HG03460 (cell line): ENCODE measurements at regions not wholly inside any gene's neighbourhood (a gene's known extent, or its start where the extent isn't known, plus 50 kb on each side); places are given as distances from the start of the nearest gene placed in this dataset.

Experiments
- ATAC-seq: cut with Tn5 transposase; IDR thresholded peaks from one replicate; pipeline ENCODE4 v1.9.1; 2021; ENCODE audit not compliant: unreplicated experiment

DNA sequence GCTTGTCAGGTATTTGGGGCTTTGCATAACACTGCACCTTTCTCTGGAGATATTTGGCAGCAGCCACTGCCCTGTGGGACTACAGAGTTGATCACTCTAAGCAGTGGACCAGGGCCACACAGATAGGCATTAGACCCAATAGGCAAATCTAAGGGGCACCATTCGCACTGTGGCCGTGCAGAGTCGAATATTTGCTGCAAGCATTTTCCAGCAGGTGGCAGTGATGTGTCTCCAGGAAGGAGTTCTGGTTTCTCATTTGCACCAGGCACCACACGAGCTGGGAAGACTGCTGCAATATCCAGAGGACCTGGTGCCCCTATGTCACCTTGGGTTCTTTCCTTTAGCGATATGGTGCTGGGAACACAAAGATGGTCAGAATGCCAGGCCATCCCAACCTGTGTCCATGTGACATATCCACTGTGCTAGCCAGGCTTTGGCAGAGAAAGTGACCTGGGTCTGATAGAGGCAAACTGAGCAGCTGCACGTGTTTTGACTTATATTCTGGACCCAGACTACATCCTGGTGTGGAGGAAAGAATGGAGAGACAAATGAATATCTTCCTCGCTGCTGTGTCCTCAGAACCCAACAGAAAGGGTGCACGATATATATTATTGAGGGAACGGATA is 318.7 kb downstream of the BUD13 start:
- ATAC-seq, result no peak

DNA sequence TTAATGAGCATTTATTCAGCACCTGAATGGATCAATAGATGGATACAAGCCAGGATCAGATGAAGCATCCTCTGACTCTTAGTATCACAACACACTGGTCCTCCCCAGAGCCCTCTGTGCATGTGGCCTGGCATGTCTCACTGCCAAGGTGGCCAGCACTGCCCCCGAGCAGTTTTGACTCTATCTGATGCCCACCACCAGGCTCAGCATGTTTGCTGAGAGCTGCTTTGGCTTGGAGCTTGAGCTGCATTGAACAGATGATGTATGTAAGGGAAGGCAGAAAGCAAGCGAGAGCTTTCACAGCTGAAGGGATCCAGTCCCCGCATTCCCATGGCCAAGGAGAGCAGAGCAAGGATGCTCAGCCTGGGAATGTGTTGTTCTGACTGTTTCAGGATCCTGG is 320.3 kb downstream of the BUD13 start:
- no peak for ATAC-seq

DNA sequence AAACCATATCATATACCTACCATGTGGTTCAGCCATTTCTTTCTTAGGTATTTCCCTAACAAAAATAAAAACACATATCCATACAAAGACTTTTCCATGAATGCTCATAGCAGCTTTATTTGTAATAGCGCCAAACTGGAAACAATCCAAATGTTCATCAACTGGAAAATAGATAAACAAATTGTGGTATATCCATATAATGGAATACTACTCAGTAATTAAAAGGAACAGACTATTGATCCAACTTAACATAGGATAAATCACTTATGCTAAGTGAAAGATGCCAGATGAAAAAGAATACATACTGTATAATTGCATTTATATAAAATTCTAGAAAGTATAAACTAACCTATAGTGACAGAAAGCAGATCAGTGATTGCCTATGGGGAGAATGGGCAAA is 323.3 kb downstream of the BUD13 start:
- no peak for ATAC-seq

DNA sequence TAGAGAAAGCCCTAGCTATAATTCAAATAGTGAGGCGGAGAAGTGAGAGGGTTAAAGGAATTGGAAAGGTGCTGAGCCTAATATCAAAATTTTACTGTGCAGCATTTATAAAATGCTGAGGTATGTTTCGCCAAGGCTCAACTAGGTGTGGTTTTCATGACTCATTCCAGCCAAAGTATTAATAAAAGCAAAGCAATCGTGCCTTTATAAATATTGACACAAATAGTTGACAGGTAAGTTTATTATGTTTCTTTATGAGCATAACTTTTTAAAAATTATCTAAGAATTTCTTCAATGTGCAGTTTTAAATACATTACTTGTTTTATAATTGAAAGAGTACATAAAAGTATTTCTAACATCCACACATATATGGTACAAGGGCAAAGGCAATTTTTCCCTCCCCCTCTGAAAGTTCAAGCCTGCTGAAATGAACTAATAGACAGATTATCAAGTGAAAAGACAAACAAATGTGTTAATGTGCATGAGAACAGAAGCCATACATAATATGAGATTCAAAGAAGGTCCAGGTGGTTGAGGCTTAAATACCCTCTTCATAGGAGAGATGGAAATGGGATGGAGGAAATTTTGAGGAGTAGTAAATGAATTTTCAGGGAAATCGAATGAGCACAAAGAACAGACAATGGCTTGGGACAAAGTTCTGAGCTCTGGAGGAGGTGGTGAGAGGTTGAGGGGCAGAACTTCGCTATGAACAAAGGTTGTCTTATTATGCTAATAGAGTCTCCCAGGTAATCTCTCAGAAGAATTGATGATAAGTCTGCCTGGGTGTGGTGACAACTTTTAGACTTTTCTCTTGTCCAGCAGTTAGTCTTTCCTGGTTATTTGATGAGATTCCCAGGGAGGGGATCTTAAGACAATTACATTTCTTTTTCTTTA is 326.5 kb downstream of the BUD13 start:
- ATAC-seq, result no peak

DNA sequence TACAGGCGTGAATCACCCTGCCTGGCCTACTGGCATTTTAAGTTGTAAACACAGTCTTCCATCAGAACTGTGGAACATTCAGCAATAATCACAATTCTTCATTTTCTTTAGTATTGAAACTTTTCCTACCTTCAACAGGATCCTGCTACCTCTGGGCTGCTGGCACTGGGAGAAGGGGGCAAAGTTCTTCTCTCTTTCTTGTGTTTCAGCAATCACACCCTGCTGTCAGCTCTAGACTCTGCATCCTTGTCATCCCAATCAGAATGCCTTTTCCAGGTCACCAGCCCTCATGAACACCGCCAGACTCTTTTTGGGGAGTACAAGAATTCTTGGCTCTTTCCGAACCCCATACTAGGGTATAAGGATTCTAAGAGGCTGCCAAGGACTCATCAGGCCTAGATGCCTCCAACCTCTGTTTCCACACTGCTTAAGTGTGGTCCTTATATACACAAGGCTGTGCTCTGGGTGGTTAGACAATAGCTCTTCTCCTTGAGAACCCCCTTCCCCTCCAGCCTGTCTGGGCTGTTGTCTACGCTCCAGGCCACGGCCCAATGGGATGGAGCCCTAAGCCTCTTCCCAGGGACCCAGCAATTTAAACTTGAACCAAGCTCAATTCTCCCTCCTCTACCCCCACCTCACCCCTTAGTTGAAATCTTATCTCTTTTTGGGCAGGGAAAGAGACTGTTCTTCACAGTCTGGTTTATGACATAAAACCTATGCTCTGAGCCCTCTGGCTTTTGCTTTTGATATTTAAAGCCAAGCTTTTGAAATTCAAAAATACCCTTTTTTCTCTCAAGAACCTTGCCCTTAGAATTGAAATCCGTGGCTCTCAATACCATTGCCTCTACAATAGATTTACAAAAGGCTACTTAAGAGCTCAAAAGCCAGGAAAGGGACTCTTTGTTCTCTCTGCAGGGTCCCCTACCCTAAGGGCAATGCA is 327.4 kb downstream of the BUD13 start:
- ATAC-seq, result no peak

DNA sequence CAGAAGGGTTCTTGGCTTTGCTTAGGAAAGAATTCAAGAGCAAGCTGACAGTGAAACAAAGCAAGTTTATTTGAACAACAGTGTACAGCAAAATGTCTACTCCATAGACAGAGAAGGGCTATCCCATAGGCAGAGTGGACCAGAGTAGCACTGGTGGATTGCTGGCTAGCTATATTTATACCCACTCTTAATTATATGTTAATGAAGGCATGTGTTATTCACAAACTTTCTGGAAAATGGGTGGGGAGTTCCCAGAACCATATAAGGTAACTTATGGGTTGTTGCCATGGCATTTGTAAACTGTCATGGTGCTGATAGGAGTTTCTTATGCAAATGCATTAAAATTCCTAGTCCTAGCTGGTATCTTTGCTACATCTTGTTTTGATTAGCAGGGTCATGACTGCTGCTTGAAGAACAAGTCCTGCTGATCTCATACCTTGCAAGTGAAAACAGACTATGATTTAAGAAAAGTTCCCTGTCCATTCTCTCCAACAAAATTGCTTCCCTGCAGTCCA is 330.5 kb downstream of the BUD13 start:
- no peak for ATAC-seq

DNA sequence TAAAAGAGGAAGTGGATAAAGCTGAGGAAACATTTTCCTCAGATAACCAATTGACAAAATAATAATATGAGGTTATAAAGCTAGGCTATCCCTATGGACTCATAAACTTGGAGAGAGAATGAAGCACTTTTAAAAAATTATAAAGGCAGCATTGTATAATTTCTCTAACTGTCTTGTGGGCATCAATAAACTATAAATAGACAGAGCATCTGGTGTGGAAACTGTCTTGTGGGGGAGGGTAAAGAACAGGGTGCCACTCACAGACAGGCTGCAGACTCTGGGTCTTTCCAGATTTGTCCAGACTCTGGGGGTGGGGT is 333.5 kb downstream of the BUD13 start:
- no peak for ATAC-seq

DNA sequence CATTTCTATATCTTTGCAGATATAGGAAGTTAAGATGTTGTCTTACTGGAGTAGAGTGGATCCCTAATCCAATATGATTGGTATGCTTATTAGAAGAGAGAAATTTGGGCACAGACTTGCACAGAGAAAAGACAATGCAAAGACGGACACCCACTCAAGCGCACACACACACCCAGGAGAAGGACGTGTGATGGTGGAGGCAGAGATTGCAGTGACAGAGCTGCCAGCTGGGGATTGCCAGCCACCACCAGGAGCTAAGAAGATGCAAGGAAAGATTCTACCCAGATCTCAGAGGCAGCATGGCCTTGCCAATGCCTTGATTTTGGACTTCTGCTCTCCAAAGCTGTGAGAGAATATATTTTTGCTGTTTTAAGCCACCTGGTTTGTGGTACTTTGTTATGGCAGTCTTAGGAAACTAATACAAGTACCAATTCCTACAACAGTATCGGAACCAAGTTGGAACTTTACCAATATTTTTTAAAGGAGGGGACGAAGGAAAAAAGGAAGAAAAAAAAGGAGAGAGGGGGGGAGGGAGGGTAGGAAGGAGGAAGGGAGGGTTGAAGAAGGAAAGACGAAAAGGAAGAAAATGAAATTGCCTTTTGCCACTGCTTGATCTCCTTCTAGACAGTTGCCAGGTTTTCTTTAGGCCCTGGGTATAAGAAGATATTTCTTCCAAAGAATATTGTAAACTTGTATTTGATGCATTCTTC is 334.0 kb downstream of the BUD13 start:
- no peak for ATAC-seq

DNA sequence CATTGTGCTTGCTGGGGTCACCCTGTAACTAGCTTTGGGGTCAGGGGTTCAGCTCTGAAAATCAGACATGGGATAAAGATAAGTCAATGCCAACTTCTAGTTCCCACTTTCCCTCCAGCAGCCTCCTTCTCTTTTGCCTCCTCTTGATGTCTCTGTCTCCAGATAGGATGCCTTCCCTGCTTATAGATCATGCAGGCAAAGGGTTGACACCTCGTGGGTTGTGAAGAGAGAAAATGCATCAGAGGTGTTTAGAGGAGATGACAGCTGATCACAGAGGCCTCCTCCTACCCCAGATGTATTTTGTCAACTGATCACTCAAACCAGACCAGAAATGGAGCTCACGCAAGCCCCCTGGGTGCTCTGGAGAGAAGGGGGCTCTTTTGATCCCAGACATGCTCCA is 337.8 kb downstream of the BUD13 start:
- ATAC-seq, result no peak

DNA sequence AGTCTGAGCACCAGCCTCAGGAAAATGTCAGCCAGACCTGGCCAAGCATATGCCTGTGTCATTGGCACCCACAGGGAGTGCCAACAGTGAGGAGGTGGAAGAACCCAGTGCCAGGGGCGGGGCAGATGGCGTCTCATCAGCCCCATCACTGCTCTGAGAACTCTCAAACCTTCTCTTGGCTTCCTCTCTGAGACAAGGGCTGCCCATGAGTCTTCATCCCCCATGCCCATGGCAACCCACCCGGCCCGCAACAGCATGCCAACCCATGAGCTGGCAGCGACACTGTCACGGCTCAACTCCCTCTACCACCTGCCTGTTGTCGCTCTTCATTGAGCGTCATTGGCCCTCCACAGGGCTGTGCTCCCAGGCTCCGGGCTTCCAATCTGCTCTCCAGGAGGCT is 340.5 kb downstream of the BUD13 start:
- no peak for ATAC-seq

DNA sequence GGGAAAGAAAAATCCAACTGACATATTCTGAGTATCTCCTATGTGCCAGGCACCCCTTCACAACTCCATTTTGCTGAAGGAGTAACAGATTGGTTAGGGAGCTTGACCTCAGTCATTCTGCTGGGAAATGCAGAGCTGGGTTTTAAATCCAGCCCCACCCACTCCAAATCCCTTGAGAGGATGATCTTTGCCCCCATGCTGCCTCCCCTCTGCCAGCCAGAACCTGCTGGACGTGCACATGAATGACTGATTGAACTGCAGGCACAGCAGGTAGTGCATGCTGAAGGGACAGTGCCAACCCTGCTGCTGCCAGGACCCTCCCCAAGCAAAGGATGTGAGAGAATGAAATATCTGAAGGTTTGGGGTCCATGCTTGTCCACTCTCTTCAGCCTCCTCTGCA is 340.9 kb downstream of the BUD13 start:
- no peak for ATAC-seq

DNA sequence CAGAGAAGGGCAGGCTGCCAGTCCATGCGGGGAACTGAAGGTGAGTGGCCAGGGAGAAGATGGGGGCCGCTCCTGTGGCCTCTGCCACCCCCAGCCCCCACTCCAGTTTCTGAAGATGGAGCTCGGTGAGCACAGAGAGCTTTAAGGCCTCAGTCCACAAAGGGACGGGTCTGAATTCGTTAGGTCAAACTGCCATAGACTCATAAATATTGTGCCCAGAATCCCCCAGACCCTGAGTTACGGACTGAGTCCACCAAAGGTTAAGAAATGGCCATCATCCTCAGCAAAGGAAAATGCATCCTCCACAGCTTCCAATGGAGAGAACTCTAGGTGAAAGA is 344.2 kb downstream of the BUD13 start:
- no peak for ATAC-seq

DNA sequence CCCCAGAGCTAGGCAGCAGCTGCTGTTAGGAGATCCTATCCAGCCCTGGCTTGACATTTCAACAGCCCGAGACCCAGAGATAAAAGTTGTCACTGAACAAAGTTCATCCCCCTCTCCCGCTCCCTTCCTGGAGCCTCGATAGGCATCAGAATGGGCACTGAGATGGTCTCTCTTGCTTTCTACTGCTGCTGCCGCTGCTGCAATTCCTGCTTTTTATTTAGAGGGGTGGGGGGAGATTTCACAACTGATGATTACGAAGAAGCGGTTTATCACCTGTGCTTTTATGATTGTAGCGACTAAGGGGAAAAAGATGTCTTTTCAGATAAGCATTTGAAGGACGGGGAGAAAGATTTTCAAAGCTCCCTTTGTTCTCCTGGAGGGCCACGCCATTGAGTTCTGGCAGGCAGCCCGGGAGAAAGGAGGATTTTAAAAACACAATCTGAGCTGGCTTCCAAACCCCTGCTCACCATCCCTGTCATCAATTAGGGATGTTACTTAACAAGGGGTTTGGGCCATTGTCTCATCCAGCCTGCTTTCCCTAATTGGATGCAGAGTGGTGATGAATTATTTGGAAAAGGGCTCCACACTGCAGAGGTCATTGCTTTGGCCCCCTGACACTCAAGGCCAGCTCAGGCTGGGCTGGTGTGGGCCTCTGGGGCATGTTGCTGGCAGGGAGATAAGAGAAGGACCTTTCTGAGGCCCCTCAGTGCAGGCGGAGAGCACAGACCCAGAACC is 344.7 kb downstream of the BUD13 start:
- no peak for ATAC-seq

DNA sequence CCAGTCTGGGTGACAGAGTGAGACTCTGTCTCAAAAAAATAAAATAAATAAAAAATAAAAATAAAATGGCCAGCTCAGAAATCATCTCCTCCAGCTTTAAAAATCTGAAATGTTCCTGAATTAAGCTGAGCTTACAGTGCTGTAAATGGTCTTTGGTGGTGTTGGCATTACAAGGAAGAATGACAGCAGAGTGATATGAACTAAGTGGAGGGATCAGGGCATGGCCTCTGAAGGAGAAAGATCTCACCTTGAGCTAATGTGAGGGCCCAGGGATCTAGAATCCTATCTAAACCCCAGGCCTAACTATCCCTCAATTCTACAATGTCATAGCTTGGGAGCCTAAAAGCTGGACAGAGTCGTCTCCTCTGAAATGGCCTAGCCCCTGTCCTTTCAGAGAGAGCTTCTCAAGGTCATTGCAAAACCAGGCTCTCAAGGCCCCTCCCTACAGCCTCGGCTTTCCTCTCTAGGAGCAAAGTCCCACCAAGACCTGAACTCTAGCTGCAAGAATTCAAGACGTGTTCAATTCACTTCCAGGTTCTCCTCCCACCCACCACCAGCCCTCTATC is 345.4 kb downstream of the BUD13 start:
- no peak for ATAC-seq

DNA sequence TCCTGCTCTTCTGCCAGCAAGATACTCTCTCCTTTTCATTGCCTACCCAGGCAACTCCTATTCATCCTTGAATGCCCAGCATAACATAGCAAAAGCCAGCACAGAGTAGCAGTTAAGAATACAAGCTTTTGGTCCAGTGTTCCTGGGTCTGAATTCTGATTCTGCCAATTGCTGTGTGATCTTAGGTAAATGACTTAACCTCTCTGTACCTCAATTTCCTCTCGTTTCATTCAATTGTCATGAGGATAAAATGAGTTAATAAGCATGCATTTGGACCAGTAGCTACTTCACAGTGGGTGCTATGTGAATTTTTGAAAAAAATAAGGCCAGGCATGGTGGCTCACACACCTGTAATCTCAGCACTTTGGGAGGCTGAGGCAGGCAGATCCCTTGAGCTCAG is 346.0 kb downstream of the BUD13 start:
- no peak for ATAC-seq

DNA sequence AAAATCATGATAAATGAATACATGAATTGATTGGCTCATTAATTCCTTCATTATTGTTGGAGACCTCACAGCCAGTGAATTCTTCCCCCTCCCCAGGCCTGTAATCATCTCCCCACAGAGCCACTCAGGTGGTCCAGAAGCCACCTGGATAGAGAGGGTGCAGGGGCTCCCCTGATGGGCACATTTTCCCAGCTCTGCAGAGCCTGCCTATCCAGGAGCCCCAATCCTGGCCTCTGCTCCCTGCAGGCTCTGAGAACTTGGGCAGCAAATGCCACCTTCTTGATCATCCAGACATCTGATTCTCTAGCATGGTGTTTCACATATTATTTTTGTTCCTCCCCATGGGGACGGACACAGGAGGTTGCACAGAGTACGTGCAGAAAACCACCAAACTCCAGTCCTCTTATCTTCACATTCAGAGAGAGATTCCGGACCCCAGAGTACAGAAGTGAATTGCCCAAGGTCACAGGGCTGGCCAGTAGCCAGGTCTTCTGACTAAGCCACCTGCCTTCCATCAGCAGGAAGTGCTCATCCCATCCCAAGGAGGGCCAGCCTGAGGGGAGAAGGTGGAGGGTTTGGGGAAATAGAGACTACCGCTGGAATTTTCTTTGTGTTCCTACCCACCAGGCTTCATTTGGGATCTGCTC is 348.0 kb downstream of the BUD13 start:
- no peak for ATAC-seq

DNA sequence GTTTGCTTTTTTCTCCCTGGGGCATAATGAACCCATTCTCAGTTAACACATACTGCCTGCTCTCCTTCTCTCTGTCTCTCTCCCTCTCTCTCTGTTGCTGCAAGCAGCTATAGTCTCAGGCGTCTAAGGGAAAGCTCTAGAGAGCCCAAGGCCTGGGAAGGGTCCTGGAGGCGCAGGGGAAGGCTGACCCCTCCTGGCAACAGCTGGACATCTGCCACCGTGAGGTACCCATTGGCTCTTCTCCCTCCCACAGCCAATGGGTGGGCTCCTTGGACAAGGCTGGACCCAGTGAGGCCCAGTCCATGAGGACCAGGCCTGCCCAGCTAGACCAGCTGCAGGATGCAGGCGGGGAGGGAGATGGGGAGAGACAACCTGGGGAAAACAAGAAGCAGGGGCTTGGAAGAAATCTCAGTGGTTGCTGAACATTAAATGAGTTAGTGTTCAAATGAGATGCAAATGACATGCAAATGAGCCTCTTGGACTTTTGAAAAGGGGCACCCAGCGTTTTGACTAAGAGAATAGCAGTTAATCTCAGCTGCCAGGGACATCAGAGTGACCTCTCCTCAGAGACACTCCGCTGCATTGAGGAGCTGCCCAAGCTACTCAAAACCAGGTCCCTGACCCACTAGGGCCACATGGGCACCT is 349.7 kb downstream of the BUD13 start:
- no peak for ATAC-seq

DNA sequence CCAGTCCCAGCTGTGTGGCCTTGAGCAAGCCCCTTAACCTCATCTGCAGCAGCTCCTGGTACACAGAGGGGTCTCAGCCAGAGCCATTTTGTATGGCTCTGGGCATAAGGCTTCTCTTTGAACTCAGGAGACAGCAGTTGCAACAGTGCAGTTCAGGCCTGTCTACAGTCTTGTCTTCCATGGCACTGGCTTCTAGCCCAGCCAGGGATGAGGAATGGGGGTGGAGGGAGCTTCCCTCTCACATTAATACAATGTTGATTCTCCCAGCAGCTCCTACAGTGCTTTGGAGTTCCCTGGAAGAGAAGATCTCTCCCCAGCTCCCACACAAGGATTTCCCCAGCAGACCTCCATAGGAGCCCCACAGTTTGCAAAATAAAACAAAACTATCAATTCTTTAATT is 350.2 kb downstream of the BUD13 start:
- ATAC-seq, result no peak
